Peyer's patch (tissue), 4 donors: ENCODE measurements at regions not wholly inside any gene's neighbourhood (a gene's known extent, or its start where the extent isn't known, plus 50 kb on each side); places are given as distances from the start of the nearest gene placed in this dataset.

Source experiments
- POLR2A ChIP-seq, 2 donors: fragments of 450-650 bp; IDR thresholded peaks; one replicate each; pipeline ENCODE4 v1.5.1; 2017; ENCODE audit warnings: antibody characterized with exemption in 2 of 2, mild to moderate bottlenecking in 2 of 2, moderate library complexity in 2 of 2
- TF ChIP-seq, protein P1 (sequence below), 6 experiments: fragments of 450-650 bp in 4 of 6; fragments of 200-600 bp in 2 of 6; sonication (generic) in 1 of 6; IDR thresholded peaks; one replicate each; pipeline ENCODE4 v1.5.1; 2017 to 2019; ENCODE audit warnings: antibody characterized with exemption in 6 of 6, mild to moderate bottlenecking in 3 of 6, moderate library complexity in 1 of 6

DNA sequence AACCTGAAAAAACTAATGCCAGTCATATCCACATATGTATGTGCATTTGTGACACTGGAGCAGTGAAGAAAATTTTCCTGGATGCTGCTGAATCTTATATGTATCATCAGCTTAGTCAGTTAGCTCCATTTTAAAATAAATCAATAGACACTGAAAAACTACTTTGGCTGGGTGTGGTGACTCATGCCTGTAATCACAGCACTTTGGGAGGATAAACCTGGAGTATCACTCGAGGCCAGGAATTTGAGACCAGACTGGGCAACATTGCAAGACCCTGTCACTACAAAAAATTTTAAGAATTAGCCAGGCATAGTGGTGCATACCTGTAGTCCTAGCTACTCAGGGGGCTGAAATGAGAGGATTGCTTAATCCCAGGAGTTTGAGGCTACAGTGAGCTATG is 511.0 kb upstream of the TLE4 start:
- TF ChIP-seq, protein P1, sequence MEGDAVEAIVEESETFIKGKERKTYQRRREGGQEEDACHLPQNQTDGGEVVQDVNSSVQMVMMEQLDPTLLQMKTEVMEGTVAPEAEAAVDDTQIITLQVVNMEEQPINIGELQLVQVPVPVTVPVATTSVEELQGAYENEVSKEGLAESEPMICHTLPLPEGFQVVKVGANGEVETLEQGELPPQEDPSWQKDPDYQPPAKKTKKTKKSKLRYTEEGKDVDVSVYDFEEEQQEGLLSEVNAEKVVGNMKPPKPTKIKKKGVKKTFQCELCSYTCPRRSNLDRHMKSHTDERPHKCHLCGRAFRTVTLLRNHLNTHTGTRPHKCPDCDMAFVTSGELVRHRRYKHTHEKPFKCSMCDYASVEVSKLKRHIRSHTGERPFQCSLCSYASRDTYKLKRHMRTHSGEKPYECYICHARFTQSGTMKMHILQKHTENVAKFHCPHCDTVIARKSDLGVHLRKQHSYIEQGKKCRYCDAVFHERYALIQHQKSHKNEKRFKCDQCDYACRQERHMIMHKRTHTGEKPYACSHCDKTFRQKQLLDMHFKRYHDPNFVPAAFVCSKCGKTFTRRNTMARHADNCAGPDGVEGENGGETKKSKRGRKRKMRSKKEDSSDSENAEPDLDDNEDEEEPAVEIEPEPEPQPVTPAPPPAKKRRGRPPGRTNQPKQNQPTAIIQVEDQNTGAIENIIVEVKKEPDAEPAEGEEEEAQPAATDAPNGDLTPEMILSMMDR (IDR thresholded peaks at IDR 0.05), result no peak
- no peak for TF ChIP-seq POLR2A (IDR thresholded peaks at IDR 0.05)
